ENCODE measurements at regions not wholly inside any gene's neighbourhood (a gene's known extent, or its start where the extent isn't known, plus 50 kb on each side); places are given as distances from the start of the nearest gene placed in this dataset.
"Not testable (repeated sequence)": the region's sequence is repeated elsewhere in the genome, so short reads cannot be mapped to it uniquely, and the experiment has no call there.

DNA sequence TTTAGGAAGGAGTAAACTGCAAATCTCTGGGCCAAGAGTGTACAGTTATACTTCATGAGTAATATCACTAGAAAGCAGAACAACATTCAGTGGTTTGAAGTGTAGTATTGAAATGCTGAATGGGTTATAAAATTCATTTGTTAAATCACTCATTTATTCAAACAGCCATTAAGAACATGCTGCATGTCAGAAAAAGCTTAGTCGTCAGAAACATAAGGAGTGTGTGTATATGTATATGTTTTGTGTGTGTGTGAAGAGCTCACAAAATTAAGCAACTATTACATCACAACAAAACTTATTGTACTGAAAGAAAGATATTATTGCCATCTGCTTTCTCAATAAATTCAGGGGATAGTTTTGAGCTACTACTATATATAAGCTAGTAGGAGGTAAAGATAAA is 165.4 kb upstream of the PCDH9 start:
- DNase-seq (ENCODE audit: low read depth), result no peak
- no peak for TF ChIP-seq POLR2A (IDR thresholded peaks at IDR 0.05; ENCODE audit: extremely low read depth, insufficient read length)
- TF ChIP-seq, protein P1, sequence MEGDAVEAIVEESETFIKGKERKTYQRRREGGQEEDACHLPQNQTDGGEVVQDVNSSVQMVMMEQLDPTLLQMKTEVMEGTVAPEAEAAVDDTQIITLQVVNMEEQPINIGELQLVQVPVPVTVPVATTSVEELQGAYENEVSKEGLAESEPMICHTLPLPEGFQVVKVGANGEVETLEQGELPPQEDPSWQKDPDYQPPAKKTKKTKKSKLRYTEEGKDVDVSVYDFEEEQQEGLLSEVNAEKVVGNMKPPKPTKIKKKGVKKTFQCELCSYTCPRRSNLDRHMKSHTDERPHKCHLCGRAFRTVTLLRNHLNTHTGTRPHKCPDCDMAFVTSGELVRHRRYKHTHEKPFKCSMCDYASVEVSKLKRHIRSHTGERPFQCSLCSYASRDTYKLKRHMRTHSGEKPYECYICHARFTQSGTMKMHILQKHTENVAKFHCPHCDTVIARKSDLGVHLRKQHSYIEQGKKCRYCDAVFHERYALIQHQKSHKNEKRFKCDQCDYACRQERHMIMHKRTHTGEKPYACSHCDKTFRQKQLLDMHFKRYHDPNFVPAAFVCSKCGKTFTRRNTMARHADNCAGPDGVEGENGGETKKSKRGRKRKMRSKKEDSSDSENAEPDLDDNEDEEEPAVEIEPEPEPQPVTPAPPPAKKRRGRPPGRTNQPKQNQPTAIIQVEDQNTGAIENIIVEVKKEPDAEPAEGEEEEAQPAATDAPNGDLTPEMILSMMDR (IDR thresholded peaks at IDR 0.05; ENCODE audit: low read depth, low read length), result no peak
- H3K4me3 ChIP-seq (ENCODE audit: low read depth, low read length), result no peak overlapping the region

DNA sequence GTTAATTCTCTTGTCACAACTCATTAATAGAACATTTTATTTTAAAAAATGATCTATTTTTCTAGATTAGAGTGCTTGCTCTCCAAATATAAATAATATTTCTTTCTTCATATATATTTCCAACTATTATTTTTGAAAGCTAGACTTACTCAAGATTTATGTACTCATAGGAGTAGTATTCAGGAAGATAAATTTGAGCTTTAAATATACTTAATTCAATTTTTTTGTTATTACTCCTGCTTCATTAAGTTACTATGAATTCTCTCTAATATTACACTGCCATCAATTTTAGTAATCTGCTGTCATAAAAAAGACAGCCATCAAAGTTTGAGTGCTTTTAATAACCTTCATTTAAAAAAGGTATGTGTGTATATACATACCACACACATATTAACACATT is 161.9 kb upstream of the PCDH9 start:
- TF ChIP-seq MYC (IDR thresholded peaks at IDR 0.05; ENCODE audit: low read depth, low read length), result no peak
- TF ChIP-seq, protein P1 (IDR thresholded peaks at IDR 0.05; ENCODE audit: low read depth, low read length), result no peak
- TF ChIP-seq, protein P2, sequence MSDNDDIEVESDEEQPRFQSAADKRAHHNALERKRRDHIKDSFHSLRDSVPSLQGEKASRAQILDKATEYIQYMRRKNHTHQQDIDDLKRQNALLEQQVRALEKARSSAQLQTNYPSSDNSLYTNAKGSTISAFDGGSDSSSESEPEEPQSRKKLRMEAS (IDR thresholded peaks at IDR 0.05; ENCODE audit: low read depth, low read length), result no peak
- no peak overlapping the region for H3K4me3 ChIP-seq (ENCODE audit: low read depth, low read length)
- no peak for DNase-seq (ENCODE audit: low read depth)

DNA sequence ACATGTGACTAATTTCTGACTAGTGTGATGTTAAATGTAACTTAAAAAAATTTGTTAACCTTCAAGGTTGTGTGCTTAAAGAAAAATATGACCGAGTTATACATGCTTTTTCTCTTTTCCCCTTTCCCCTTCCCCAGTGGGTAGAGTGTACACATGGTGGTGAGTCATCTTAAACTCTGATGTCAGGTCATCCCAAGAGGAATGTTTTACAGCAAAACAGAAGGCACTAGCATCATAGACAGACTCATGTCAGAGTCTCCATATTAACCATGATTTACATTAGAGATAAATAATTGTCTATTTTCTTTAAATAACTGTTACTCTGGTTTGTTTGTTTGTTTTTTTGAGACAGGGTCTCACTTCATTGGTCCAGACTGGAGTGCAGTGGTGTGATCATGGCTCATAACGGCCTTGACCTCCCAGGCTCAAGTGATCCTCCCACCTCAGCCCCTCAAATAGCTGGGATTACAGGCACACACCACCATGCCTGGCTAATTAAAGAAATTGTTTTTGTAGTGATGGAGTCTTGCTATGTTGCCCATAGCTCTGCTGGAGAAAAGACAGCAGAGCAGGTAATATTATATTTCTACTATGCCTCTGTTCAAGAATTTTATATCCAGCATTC is 160.4 kb upstream of the PCDH9 start:
- TF ChIP-seq, protein P1 (IDR thresholded peaks at IDR 0.05; ENCODE audit: low read depth, low read length), result no peak
- no peak for TF ChIP-seq MYC (IDR thresholded peaks at IDR 0.05; ENCODE audit: low read depth, low read length)
- TF ChIP-seq POLR2A (IDR thresholded peaks at IDR 0.05; ENCODE audit: extremely low read depth, insufficient read length), result no peak
- TF ChIP-seq, protein P2 (IDR thresholded peaks at IDR 0.05; ENCODE audit: low read depth, low read length), result no peak
- no peak for DNase-seq (ENCODE audit: low read depth)

DNA sequence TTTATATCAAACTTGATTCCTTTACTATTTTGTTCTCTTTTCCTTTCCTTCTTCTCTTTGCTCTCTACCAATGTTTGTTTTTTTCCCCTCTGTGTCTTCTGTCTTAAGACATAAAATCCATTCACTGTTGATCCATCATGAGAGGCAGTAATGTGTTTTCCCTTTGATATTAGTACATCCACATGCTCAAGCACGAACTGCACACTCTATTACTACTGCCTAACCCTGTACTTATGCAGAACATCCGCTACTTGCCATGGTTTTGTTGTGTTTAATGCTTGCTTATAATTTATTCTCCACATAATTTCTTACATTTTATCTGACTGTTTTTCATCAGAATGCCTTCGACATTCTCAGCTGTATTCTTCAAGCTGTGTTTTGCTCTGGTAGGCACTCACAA is 159.0 kb upstream of the PCDH9 start:
- H3K4me3 ChIP-seq (ENCODE audit: low read depth, low read length), result no peak overlapping the region
- DNase-seq (ENCODE audit: low read depth), result no peak
- TF ChIP-seq POLR2A (IDR thresholded peaks at IDR 0.05; ENCODE audit: extremely low read depth, insufficient read length), result no peak
- TF ChIP-seq, protein P1 (IDR thresholded peaks at IDR 0.05; ENCODE audit: low read depth, low read length), result no peak
- no peak for TF ChIP-seq MYC (IDR thresholded peaks at IDR 0.05; ENCODE audit: low read depth, low read length)
- TF ChIP-seq, protein P2 (IDR thresholded peaks at IDR 0.05; ENCODE audit: low read depth, low read length), result no peak

More for the DNA sequence above, 160.4 kb upstream of the PCDH9 start:
- no peak overlapping the region for H3K4me3 ChIP-seq (ENCODE audit: low read depth, low read length)

DNA sequence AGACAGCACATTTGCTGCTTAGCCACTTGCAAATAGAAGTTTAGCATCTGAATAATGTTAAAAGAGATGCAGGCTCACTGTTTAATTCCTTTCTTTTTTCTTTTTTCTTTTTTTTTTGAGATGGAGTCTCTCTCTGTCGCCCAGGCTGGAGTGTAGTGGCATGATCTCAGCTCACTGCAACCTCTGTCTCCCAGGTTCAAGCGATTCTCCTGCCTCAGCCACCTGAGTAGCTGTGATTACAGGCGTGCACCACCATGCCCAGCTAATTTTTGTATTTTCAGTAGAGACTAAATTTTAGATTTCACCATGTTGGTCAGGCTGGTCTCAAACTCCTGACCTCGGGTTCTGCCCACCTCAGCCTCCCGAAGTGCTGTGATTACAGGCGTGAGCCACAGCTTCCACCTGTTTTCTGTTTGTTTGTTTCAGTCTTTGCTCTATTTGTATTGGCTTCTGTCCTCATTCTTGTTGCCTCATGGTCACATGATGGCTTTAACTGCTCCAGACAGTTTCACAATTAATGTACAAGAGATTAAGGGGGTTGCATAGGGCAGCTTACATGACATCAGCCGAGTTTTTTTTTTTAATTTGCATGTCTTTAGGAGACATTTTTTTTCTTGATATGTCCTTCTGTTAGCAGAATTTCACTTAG is 153.1 kb upstream of the PCDH9 start:
- H3K4me3 ChIP-seq (ENCODE audit: low read depth, low read length); DNase-seq (ENCODE audit: low read depth): not testable (repeated sequence)

DNA sequence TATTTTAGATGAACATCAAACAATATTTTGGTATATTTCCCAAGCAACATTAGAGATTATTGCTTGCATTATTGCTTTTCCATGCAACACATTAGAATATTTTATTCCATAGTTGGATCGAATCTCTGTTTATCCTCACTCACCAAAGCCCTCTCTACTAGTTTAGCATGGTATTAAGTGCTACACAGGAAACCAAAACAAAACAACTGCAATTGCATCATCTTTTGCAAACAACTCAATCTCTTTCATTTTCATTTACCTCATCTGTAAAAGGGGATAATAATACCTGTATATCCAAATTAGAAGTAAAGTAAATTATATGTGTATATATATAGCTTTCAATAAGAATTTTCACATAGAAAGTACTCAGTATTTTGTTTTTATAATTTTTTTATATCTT is 147.8 kb upstream of the PCDH9 start:
- H3K4me3 ChIP-seq (ENCODE audit: low read depth, low read length), result no peak overlapping the region
- no peak for DNase-seq (ENCODE audit: low read depth)
- no peak for TF ChIP-seq POLR2A (IDR thresholded peaks at IDR 0.05; ENCODE audit: extremely low read depth, insufficient read length)
- TF ChIP-seq MYC (IDR thresholded peaks at IDR 0.05; ENCODE audit: low read depth, low read length), result no peak
- TF ChIP-seq, protein P2 (IDR thresholded peaks at IDR 0.05; ENCODE audit: low read depth, low read length), result no peak
- TF ChIP-seq, protein P1 (IDR thresholded peaks at IDR 0.05; ENCODE audit: low read depth, low read length), result no peak
